Thyroid gland (tissue), 4 donors: ENCODE measurements at regions not wholly inside any gene's neighbourhood (a gene's known extent, or its start where the extent isn't known, plus 50 kb on each side); places are given as distances from the start of the nearest gene placed in this dataset.

Experiments
- DNase-seq, 2 donors: peaks; one replicate each; pipeline ENCODE4 v3.0.0-alpha.2; 2019
- H3K27ac ChIP-seq, 3 donors: fragments of 200-600 bp; sonication (generic); 1 replicate in 2 of 3; 2 replicates in 1 of 3; pipeline ENCODE4 v1.5.1; 2016 to 2019; ENCODE audit warnings: mild to moderate bottlenecking in 1 of 3, moderate library complexity in 1 of 3
- H3K27me3 ChIP-seq: fragments of 200-600 bp; sonication (generic); one replicate; pipeline ENCODE4 v1.5.1; 2019
- H3K36me3 ChIP-seq, 2 donors: fragments of 200-600 bp; sonication (generic); one replicate each; pipeline ENCODE4 v1.5.1; 2016 to 2019
- H3K4me1 ChIP-seq, 2 donors: fragments of 200-600 bp; sonication (generic); one replicate each; pipeline ENCODE4 v1.5.1; 2017 to 2019
- H3K4me3 ChIP-seq, 3 donors: fragments of 200-600 bp; sonication (generic); replicated peaks in 1 of 3; 1 replicate in 2 of 3; 2 replicates in 1 of 3; pipeline ENCODE4 v1.5.1; 2016; ENCODE audit warnings: mild to moderate bottlenecking in 1 of 3
- H3K9me3 ChIP-seq: fragments of 200-600 bp; sonication (generic); one replicate; pipeline ENCODE4 v1.5.1; 2017
- CTCF ChIP-seq, 6 experiments: fragments of 200-600 bp in 3 of 6; fragments of 450-650 bp in 3 of 6; sonication (generic) in 3 of 6; IDR thresholded peaks; one replicate each; pipeline ENCODE4 v1.5.1; 2016 to 2019; ENCODE audit warnings: antibody characterized with exemption in 6 of 6, mild to moderate bottlenecking in 2 of 6, inconsistent platforms in 1 of 6, moderate library complexity in 1 of 6
- POLR2A ChIP-seq, 2 donors: fragments of 450-650 bp; IDR thresholded peaks; one replicate each; pipeline ENCODE4 v1.6.1; 2017; ENCODE audit warnings: antibody characterized with exemption in 2 of 2, mild to moderate bottlenecking in 2 of 2, moderate library complexity in 1 of 2
- WGBS, 2 donors: methylation state at CpG; one replicate each; pipeline ENCODE4 v1.1.5; 2017; 5-methylcytosine and 5-hydroxymethylcytosine counted together
- intact Hi-C: fragments of 100-400 bp; cut with DNase I; formaldehyde crosslinking; loops from one replicate; pipeline ENCODE4 v1.15.1; 2023

- WGBS, 2 donors, result 64 to 68% methylated on average over 6 of the region's 6 CpGs
- DNase-seq, result no peak
- H3K36me3 ChIP-seq, result no peaks in the 10 kb centered on the region
- no peaks in the 10 kb centered on the region for H3K27me3 ChIP-seq
- intact Hi-C loops, result loop anchor here (5.0 kb wide), 1 partner anchor 487 kb away; no protein-coding TSS in a partner anchor
- no peaks in the 10 kb centered on the region for H3K4me1 ChIP-seq
- no peak for TF ChIP-seq CTCF (IDR thresholded peaks at IDR 0.05)
- no peak for TF ChIP-seq POLR2A (IDR thresholded peaks at IDR 0.05)
- no peak overlapping the region for H3K4me3 ChIP-seq
- H3K27ac ChIP-seq, result peak overlapping the region in 2 of 3 donors; percentile 73
- H3K9me3 ChIP-seq, result no peaks in the 10 kb centered on the region
These were observed 147.4 kb upstream of the ZC3H12C start for GRCh38 chr11:109945626-109946321.

- Histone ChIP-seq H3K4me1 (no peaks in the 10 kb centered on the region), H3K36me3 (no peaks in the 10 kb centered on the region), H3K9me3 (no peaks in the 10 kb centered on the region), H3K27me3 (no peaks in the 10 kb centered on the region), H3K4me3 (no peak overlapping the region), H3K27ac (peak overlapping the region; percentile 43 to 73 (median 73))
- peak; percentile 92 to 93 for DNase-seq
- peak; percentile 85 to 98 (median 92) for TF ChIP-seq CTCF (IDR thresholded peaks at IDR 0.05)
- peak in 1 of 2 donors; percentile 69 for TF ChIP-seq POLR2A (IDR thresholded peaks at IDR 0.05)
- WGBS, 2 donors, result 13% methylated on average over 8 of the region's 8 CpGs
- intact Hi-C loops, result loop anchor here (5.0 kb wide), 1 partner anchor 486 kb away; no protein-coding TSS in a partner anchor
These were observed 146.8 kb upstream of the ZC3H12C start for GRCh38 chr11:109946322-109946846.

GRCh38 chr11:109954534-109954933 lies 138.7 kb upstream of the ZC3H12C start:
- 88 to 89% methylated on average over 2 of the region's 2 CpGs for WGBS, 2 donors

GRCh38 chr11:109956124-109956793 lies 136.9 kb upstream of the ZC3H12C start:
- intact Hi-C loops, result loop anchor here (10.0 kb wide), 1 partner anchor 129 kb away; no protein-coding TSS in a partner anchor
- WGBS, 2 donors, result 82 to 88% methylated on average over 3 of the region's 3 CpGs

More at GRCh38 chr11:109954534-109954933, 138.7 kb upstream of the ZC3H12C start:
- TF ChIP-seq CTCF (IDR thresholded peaks at IDR 0.05) (no peak), POLR2A (IDR thresholded peaks at IDR 0.05) (no peak)
- intact Hi-C loops, result loop anchor here (10.0 kb wide), 1 partner anchor 130 kb away; no protein-coding TSS in a partner anchor
- H3K27ac ChIP-seq, result no peak overlapping the region
- no peaks in the 10 kb centered on the region for H3K4me1 ChIP-seq
- H3K36me3 ChIP-seq, result no peaks in the 10 kb centered on the region
- no peaks in the 10 kb centered on the region for H3K9me3 ChIP-seq
- DNase-seq, result no peak
- H3K27me3 ChIP-seq, result no peaks in the 10 kb centered on the region
- no peak overlapping the region for H3K4me3 ChIP-seq

More at GRCh38 chr11:109956124-109956793, 136.9 kb upstream of the ZC3H12C start:
- Histone ChIP-seq H3K36me3 (no peaks in the 10 kb centered on the region), H3K27ac (no peak overlapping the region), H3K4me3 (no peak overlapping the region), H3K4me1 (no peaks in the 10 kb centered on the region), H3K27me3 (no peaks in the 10 kb centered on the region), H3K9me3 (no peaks in the 10 kb centered on the region)
- DNase-seq, result no peak
- TF ChIP-seq CTCF (IDR thresholded peaks at IDR 0.05) (no peak), POLR2A (IDR thresholded peaks at IDR 0.05) (no peak)
